HuH-7.5 (cell line): ENCODE measurements at regions not wholly inside any gene's neighbourhood (a gene's known extent, or its start where the extent isn't known, plus 50 kb on each side); places are given as distances from the start of the nearest gene placed in this dataset.

Experiments
- DNase-seq: peaks from one replicate; pipeline ENCODE4 v3.0.0; 2011; ENCODE audit warnings: low spot score

DNA sequence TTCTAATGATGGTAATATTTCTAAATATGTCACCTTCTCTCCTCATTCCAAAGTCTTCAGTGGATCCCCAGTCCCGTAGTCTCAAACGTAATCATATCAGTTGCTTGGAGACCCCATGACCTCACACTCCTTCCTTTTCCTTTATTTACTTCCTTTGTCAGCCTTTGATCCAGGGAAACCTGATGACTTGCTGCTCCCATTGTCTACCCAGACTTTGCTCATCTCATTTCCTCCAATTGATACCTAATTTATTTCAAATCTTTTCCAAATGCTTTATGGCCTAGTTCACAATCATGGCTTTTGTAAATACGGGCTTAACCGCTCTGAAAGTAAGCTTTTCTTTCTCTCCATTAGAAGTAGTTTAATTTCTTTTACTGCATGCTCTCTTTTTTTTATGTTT is 402.4 kb upstream of the CYRIA start:
- no peak for DNase-seq

DNA sequence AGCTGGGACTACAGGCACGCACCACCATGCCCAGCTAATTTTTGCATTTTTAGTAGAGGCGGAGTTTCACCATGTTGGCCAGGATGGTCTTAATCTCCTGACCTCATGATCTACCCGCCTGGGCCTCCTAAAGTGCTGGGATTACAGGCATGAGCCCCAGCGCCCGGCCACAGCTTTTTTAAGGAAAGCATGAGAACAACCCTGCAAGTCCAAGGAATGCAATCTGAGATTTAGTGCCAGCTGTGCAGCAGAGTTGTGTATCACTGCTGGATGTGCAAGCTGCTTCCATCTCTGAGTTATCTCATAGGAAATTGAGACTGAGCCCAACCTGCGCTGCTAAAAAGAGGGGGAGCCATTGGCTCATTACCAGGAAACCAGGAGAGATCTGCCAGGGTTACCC is 399.9 kb upstream of the CYRIA start:
- no peak for DNase-seq

DNA sequence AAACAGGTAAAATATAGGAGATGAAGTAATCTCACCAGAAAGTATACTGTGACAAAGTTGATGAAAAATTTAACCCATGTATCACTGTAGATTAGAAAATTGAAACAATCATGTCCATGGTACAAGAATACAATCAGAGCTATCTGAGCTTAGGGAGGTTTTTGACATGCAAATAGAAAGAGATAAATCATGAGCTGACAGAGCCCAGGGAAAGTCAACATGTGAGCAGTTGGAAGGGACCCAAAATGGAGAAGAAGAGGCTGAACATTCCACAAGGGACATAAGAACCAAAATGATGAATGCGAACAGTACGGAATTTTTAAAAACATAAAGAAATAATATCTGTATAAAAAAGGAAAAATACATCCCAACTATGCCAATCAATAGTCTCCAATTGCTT is 395.4 kb upstream of the CYRIA start:
- DNase-seq = no peak

DNA sequence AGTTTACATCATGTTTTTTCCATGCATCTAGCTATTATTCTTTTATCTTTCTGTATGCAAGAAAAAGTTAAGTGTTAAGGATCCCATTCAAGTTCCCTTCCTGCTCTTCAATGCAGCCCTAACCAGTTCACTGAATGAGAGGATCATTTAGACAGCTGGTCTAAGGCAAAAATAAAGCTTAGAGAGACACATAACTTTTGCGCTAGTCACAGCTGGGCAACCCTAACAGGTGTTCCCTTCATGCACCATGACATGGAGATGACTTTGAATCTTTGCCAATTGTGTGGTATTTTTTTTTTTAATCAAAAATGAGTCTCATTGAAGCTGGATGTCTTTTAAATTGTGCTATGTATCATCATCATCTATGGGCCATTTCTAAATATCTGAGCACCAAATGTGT is 393.8 kb upstream of the CYRIA start:
- DNase-seq = no peak

DNA sequence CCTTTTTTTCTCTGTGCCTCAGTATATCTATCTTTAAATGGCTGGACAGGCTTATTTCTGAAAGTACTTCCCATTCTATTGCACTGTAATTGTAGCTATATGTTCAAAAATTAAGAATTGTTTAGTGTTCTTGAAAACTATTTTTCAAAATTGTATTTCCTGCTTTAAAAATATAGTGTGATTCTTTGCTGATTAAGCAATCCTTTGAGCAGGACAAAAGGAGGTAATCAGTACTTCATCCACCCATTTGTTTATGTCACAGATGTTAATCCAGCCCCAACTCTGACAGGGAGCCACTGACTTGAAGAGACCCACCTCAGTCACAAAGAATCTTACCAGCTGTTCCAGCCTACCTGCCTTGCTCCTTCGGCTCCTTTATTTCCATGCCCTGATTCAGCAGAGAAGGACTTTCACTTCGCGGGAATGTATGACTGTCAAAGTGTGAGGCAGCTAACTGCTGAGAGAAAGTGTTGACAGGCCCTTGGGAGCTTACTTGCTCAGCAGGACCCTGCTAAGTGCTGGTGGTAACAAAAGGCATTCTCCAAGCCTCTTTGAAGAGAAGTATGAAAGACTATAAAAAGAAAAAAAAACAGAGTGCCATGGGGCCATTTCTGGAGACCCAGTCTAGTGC is 393.3 kb upstream of the CYRIA start:
- DNase-seq = no peak

DNA sequence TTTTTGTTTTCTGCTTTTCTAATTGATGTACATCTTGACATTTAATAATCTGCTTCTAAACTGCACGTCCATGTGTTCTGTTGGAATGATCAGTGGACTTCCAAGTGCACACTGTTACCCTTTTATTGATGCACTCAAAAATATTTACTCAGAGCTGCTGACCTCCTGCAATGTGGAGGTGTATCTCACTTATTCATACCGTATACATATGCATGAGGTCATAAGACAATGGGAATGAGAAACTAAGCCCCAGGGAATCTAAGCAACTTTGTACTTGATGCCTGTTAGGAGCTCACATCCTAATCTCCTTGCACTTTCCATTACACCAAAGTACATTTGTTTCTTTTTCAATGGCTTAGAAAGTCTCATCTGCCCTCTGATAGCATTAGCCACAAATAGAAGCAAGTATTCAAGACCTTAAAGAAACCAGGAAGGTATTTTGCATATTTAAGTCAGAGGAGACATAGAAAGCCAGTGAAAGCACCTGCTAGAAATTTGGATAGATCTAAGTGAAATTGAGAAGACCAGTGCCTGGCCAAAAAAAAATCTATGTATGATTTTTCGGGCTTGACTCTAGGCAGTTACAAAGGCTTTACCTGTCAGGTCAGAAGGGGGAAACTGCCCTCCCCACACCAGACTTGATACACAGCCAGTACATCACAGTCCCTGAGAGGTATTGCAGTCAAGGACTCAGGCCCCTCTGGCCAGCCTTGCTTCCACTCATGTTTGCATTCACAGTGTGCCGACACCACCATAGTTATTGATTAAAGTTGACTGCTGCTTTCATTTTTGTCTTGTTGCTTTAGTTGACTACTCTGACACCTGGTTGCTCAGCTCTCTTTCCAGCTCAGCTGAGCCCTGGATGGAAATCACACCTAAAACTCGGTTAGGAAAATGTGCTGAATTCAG is 391.7 kb upstream of the CYRIA start:
- DNase-seq = no peak

DNA sequence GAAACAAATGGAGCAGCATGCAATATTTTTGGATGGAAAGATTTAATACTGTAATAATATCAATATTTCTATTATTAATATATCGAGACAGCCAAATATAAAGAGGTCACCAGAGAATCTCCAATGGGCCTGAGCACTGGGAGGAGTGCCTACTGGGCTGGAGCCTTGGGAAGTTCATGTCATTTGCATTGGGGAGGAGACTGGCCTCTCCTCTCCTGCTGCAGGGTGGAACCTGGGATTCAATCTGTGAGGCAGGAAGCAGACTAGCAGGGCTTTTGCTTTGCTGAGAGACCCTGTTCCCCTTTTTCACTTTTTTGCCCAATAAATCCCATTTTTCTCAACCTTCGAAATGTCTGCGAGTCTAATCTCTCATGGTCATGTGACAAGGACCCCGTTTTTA is 390.6 kb upstream of the CYRIA start:
- no peak for DNase-seq

DNA sequence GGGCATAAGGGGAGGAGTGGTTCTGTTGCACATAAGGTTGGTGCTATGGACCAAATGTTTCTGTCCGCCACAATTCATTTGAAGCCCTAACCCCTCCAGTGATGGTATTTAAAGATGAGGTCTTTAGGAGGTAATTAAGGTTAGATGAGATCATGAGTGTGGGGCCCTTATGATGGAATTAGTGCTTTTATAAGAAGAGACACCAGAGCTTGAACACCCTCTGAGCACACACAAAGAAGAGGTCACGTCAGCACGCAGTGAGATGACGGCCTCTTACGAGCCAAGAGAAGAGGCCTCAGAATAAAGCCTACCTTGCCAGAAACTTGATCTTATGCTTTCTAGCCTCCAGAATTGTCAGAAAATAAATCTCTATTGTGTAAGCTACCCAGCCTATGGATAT is 386.4 kb upstream of the CYRIA start:
- DNase-seq = no peak

DNA sequence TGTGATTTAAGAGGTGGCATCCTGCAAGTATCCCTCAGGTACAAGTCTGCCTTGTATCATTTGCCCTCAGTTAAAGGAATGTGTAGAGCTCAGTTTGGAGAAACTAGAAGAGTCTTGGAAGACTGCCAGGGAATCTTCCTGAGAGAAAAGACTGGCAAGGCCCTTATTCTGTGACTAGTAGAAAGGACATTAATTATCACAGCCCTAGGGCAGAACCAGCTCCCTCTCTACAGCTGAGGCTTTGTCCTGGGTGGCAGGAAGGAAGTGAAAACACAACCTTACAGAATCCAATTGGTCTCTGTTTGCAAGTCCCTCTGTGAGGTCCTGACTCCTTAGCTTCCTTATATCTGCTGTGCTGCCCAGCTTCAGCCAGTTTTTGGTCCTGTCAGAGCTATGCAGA is 385.9 kb upstream of the CYRIA start:
- no peak for DNase-seq

DNA sequence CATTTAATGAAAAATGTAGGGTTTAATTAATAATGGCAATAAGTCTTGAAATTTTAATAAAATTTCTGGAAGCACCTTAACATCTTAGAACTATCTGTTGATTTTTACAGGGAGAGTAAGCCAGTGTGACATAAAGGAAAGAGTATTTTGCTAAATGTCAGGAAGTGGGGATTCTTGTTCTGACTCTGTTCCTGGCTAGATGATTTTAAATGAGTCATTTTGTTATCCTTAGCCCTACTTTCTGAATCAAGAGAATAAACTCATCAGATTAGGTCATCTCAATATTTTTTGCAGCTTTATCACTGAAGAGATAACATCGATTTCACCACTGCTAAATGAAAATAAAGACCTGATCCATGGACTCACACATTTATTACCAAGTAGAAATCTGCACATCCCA is 377.5 kb upstream of the CYRIA start:
- DNase-seq = no peak

DNA sequence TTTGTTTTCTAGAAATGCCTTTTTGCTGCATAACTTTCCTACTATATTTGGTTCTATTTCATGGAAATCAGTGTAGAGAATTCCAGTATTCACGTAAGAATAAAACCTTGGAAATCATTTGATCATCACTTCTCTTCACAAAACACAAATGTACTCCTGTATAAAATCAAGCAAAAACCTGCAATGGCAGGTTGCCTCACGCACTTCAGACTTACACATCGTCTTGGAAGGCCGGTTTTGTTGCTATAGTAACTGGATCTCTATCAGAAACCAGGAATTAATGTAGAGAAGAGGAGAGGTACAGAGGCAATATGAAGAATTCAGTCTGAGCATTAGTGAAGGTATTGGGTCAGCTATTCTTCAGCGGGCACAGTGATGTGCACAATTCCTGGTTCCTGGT is 370.7 kb upstream of the CYRIA start:
- DNase-seq = no peak

DNA sequence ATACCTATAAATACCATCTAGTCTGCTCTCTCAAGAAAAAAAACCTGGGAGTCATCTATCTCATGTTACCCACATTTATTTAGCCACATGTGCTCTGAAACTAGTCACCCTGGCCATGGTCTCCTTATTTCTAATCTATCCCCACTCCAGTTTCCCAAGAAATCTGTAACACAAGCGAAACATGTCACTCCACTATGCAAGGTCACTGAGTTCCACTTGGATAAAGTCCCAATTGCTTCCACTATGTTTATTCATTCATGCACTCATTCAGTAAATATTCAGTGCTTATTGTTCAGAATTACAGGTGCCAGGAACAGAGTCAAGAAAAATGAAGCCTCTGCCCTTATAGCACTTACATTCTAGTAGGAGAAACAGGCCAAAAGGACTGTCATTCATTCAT is 369.4 kb upstream of the CYRIA start:
- no peak for DNase-seq

DNA sequence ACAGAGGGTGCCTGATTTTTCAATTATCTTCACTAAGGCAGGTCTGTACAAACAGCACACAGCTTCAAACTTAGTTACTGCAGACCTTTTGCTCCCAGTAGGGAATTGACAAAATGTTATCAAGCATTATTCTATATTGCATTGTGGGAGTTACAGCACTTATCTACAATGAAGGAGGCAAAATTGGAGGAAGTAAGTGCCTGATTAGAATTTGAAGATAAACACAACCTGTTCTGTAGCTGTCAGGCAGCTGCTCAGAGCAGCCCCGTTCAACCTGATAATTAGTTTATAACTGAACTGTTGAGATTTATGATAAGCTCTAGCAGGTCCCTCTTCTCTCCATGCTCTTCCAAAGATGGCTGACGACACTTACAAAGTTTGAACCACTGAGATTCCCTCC is 364.4 kb upstream of the CYRIA start:
- DNase-seq = no peak

DNA sequence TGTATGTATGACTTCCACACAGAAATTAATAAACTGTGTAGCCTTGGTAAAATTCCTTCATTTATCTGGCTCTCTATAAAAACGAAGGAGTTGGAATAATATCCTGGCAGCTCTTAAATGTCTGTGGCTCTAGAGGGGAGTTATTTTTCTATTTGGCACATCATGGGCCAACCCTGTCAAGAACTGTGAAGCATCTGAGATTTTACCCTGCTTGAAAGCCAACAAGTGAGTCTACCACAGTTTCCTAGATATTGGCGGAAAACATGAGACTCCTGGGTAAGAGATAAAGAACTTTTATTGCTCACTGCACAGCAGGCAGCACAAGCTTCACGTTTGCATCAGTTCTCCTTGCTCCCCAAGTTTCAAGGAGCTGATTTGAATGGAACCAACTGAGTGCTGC is 346.7 kb upstream of the CYRIA start:
- DNase-seq = no peak

DNA sequence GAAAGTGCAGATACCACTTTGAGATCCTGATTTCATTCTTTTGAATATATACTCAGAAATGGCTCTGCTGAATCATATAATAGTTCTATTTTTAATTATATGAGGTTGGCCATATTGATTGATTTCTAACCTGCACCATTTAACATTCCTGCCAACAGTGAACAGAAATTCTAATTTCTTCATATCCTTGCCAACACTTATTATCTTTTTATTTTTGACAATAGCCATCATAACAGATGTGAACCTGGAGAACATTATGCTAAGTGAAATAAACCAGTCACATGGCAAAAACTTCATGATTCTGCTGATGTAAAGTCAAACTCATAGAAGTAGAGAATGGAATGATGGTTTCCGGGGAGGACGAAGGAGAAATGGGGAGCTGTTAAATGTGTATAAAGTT is 344.5 kb upstream of the CYRIA start:
- no peak for DNase-seq

DNA sequence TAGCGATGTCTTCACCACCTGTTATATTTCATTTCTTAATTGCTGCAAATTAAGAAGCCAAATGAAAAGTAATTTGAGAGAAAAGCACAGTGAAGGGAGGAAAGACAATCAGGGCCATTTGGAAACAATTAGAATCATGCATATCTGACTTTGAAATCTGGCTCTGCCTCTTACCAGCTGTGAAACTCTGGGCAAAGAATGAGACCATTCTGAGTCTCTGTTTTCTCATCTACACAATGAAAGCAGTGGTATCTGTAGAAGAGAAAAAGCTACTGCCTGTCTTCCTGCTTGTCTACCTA is 334.5 kb upstream of the CYRIA start:
- DNase-seq = no peak

DNA sequence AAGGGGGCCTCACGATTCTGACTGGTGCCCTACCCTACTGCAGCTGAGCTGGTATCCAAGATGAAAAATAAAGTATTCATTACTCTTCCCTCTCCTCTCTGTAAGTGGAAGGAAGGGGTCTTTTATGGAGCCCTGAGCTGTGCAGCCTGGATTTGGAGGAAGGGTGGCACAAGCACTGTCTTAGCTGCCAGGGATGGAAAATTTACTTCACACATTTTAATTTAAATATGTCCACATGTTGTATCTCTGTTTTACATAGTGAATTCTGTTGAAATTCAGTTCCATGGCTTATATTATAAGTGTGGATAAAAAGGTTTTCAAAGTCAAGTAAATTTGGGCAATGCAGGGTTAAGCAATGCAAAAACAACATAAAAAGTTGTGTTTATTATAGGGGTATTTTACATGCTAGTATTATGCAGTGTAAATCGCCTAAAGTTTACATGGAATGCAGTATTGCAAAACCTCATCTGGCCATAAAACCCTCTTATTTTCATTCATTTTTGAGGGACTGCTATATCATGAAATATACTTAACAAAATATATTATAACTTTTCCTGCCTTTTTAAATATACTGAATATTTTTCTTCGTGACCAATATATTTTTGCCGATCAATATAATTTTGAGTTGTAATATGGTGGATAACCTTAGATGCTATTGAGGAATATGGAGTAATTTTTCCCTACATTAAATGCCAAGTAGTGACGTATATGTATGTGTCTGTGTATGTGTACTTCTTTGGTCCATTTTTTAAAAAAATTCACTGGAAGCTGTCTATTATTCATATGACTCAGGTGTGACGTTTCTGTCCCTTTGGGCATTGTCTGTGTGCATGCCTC is 333.9 kb upstream of the CYRIA start:
- DNase-seq = no peak

DNA sequence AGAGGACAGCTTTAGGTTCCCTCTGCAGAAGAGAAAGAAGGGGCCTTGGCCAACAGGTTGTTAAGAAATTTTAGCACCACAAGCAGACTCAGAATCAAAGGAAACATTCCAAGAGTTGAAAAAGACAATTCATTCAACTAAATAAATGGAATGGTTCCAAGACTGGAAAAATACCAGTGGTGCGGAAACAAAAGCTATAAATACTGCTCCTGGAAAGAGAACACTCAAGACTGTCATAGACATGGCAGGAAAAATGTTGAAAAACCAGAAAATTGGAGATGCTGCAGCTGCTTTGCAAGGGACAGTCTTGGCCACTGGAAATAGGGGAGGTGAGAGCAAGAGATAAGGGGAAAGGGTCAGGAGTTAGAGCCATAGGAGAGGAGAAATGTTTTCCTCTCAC is 312.7 kb upstream of the CYRIA start:
- DNase-seq = no peak

DNA sequence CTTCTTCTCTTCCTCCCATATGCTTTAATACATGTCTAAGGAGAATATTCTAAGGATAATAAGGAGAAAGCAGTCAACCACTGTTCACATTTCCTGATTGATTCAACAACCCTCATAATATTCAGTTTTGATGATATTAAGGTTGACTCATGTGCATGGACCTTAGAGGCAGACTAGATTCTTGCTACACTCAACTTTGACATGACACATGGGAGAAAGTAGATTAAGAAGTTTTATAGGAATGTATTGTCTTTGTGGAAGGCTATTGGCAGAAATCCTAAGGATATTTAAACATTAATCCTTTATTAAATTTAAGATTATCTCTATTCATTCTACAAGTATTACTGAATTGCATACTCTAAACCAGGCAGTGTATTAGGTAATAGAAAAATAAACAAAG is 309.1 kb upstream of the CYRIA start:
- DNase-seq = no peak

DNA sequence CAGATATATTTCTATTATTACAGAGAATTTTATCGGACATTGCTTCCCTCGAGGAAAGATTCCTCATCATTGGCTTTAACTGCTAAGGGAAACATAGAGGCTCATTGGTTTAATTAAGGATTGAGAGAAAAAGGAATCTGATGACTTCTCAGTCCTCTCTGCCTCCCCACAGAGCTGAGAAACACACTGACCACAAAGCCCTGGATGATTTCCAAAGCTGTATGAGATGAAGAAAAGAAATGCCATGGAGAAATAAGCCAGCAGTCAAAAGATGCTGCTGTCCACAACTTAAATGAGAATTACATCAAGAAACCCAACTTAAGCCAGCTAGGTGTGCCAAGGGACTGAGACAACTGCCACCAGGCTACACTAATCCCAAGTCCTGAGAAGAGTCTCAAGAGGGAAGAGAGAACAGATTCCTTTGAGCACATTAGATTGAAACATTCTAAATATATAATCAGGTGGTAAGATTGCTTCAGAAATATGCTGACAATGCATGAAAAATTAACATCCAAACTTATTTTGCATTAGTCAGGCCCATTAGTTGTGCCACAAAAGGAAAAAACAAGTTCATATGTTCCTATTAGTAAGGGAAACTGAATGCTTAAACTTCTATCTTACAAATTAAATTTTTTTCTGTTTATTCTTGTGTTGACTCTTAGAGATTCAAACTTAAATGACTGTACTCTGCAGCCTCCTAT is 308.1 kb upstream of the CYRIA start:
- DNase-seq = no peak

DNA sequence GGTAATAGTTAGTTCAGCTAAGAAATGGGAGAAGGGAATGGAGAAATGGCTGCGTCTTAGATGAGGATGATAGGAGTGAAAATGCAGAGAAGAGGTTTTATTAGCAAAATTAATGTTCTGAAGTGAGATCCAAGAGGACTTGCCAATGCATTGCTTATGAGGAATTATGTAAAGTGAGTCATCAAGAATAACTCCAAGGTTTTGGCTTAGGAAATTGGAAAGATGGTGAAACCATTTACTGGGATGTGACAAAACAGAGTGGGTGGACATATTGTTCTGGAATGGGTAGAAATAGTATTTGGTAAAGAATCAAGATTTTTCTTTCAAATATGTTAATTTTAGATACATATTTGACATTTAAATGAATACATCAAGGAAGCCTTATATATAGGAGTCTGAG is 306.6 kb upstream of the CYRIA start:
- no peak for DNase-seq

DNA sequence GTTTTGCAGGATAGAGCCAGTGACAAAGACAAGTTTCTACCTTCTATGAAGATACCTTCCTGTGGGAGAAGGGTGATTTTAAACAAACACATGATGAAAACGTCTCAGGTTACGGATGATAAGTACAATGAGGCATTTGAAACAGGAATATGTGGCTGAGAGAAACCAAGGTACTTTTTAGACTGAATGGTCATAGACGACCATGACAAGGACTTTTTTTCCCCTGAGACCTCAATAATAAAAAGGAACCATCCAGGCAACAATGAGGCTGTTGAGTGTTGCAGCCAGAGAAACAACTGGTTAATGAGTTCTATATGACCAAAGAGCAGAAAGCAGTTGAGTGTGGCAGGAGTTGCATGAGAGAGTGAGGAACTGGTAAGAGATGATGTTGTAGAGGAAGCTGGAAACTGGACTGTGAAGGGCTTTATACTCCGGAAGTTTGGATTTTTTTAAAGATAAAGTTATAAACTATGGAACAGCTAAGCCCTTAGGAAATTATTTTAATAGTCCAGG is 306.1 kb upstream of the CYRIA start:
- DNase-seq = no peak
